NCI-H187 (cell line): ENCODE measurements at regions not wholly inside any gene's neighbourhood (a gene's known extent, or its start where the extent isn't known, plus 50 kb on each side); places are given as distances from the start of the nearest gene placed in this dataset.
"Not testable (repeated sequence)": the region's sequence is repeated elsewhere in the genome, so short reads cannot be mapped to it uniquely, and the experiment has no call there.

Source experiments
- DNase-seq, 2 experiments: peaks; one replicate each; lab custom pipeline; 2025; lab: John Stamatoyannopoulos, UW

DNA sequence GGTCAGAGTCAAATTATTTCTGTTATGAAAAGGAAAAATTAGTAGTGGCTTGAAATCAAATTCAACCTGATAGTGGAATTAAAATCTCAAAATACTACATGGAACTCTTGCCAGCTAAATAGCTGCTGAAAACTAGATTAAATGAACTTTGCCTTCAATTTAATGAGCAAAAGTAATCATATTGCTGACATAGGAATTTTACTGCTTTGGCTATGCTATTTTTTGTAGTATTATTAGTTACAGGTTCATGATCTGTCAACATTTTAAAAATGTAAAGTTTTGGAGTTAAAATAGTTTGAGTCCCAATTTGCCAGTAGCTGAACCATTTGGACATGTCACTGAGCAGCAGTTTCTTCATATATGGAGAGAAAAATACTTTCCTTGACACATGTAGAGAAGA lies 81.4 kb downstream of the RERGL start:
- no peak for DNase-seq

GRCh38 chr12:17999174-17999801 lies 90.7 kb downstream of the RERGL start:
- no peak for DNase-seq

GRCh38 chr12:17992002-17992656 lies 97.9 kb downstream of the RERGL start:
- peak; percentile 7 to 10 for DNase-seq

- DNase-seq = no peak
Measured at GRCh38 chr12:17982556-17982955, 107.4 kb downstream of the RERGL start.

DNA sequence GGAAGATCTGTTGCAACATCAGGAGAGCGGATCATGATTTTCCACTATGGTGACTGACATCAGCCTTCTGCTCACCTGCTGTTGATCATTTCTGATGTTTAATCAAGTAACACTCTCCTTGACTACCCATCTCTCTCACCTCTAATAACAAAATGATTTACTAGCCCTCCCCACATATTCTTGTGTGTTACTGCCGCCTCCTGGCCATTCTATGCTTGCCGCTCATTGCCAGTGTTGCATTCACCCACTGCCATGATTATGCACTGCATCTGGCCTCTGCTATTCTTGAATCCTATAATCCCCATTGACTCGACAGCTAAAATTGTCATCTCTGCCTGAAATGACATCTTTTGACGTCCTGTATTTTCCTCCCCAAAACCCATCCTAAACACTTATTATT lies 113.8 kb downstream of the RERGL start:
- no peak for DNase-seq

DNA sequence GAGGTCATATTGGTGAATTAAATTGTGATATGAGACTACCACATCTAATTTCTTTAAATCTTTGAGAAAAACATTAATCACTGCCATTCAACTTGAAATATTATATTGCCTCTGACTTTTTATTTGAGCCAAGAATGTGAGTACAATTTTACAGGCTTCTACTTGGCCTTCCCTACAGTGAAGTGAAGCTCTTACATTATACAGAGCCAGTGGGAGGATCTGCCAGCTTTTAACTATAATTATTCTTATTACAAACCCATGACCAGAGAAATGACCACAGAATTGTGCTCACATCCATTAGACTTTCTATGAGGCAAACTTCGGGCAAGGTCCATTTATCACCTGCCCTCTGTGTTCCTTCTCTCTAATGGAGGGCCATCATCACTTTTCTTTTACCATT lies 114.2 kb downstream of the RERGL start:
- DNase-seq = no peak

DNA sequence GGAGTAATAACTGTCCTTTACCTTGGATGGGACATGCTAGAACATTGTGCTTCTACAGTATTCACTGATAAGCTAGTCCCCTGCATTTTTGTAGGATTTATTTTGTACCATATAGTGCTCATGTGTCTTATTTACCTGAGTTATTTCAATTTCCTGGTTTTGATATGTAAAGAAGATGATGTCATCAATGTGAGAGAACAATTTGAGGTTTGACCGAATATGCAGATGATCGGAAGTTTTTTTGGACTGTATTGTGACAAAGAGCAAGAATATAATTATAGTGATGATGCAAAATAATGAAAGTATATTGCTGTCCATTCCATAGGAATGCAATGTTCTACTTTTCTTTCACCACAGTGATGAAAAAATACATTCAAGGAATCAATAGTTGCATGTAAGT lies 114.8 kb downstream of the RERGL start:
- no peak for DNase-seq

GRCh38 chr12:17971850-17972249 lies 118.1 kb downstream of the RERGL start:
- no peak for DNase-seq

DNA sequence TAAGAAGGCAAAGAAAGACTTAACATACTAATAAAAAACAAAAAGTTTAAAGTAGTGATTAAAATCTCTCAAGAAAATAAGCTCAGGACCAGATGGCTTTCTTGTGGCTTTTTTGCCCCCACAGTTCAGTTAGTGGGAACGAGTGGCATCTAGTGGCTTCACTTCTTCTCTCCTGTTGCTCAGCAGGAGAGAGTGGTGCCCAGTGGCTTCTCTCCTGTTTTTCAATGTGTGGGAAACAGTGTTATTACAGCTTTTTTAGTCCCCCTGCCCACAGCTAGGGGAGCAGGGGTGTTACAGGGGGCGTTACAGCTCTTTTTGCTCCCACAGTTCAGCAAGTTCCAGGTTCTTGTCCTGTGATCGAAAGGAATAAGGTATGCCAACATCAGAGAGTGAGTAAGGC lies 135.2 kb downstream of the RERGL start:
- no peak for DNase-seq

DNA sequence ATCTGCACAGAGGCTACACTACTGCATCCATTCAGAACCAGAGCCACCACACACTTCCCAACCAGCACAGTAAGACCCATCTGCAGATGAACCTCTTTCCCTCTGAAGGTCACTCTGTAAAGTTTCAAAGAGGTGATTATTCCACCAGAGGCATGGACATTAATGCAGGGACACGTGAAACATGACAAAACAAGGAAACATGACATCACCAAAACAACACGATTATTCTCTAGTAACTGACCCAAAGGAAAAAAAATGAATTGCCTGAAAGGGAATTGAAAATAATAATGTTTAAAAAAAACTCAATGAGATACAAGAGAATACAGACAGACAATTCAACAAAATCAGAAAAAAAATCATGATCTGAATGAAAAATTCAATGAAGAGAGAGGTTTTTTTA lies 139.1 kb downstream of the RERGL start:
- DNase-seq = no peak

GRCh38 chr12:17949558-17950141 lies 140.3 kb downstream of the RERGL start:
- peak in 1 of 2 experiments; percentile 16 for DNase-seq

GRCh38 chr12:17928708-17929366 lies 161.2 kb downstream of the RERGL start:
- DNase-seq = no peak

- DNase-seq = no peak
Measured at GRCh38 chr12:17918013-17918412, 172.0 kb downstream of the RERGL start.

DNA sequence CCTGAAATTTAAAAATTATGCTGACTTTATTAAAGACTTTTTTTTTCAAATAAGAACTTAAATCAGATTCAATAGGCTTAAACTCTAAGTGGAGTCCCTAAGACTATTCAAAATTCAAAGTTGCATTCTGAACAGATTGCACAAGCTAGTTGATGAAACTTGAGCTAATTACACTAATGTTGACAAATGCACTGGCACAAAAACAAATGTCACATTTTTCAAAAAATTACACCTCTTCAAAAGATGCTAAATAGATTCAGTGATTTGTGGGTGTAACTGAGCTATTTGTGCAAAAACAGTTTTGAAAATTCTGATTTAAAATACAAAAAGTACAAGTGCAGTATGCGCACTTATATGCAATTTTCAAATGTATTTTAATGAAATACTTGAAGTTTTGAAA lies 205.4 kb downstream of the RERGL start:
- no peak for DNase-seq

GRCh38 chr12:17878714-17879113 lies 211.3 kb downstream of the RERGL start:
- no peak for DNase-seq

- DNase-seq = no peak
Measured at GRCh38 chr12:17875230-17875629, 214.8 kb downstream of the RERGL start.

GRCh38 chr12:17866802-17867201 lies 223.2 kb downstream of the RERGL start:
- DNase-seq = no peak

DNA sequence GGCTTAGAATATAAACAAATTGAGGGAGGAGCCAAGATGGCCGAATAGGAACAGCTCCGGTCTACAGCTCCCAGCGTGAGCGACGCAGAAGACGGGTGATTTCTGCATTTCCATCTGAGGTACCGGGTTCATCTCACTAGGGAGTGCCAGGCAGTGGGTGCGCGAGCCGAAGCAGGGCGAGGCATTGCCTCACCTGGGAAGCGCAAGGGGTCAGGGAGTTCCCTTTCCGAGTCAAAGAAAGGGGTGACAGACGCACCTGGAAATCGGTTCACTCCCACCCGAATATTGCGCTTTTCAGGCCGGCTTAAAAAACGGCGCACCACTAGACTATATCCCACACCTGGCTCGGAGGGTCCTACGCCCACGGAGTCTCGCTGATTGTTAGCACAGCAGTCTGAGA lies 234.4 kb downstream of the RERGL start:
- not testable (repeated sequence) for DNase-seq

GRCh38 chr12:17853054-17853453 lies 236.9 kb downstream of the RERGL start:
- DNase-seq = no peak

- DNase-seq = no peak
Measured at GRCh38 chr12:17841496-17841895, 248.5 kb downstream of the RERGL start.

DNA sequence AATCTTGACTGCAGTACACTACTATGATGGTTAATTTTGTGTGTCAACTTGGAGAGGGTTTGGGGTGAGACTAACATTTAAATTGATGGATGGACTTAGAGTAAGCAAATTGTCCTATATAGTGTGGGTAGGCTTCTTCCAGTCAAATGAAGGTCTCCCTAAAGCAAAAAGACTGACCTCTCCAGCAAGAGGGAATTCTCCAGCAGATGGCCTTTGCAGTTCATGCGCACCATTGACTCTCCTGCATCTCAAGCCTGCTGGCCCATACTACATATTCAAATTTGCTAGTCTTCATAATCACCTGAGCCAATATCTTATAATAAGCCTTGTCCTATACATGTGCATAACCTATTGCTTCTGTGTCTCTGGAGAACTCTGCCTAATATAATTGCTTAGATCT lies 260.2 kb downstream of the RERGL start:
- DNase-seq = no peak

DNA sequence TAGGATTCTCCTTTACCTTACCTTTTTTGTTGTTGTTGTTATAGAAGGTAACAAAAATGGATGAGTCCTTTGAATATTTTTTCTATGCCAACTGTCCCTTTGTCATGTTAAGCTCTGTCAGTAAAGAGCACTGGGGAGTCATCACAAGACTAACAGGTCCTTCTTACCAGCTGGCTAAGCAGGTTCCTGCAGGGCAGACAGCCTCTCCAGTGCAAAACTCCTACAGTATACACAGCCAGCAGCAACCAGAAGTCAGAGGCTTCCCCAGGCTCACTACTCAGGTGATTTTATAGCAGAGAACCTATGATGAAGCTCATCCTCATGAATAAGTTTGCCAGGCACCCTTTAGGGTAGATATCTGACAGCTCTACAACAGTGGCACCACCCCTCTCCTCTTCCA lies 271.1 kb downstream of the RERGL start:
- DNase-seq = no peak

- DNase-seq = no peak
Measured at GRCh38 chr12:17810399-17810798, 279.6 kb downstream of the RERGL start.
